ENCODE measurements at regions not wholly inside any gene's neighbourhood (a gene's known extent, or its start where the extent isn't known, plus 50 kb on each side); places are given as distances from the start of the nearest gene placed in this dataset.

- no peak for DNase-seq
These were observed 1435.9 kb downstream of the BRD1 start for GRCh38 chr22:48391820-48392219.

- DNase-seq: no peak
These were observed 1436.4 kb downstream of the BRD1 start for GRCh38 chr22:48391171-48391711.

- no peak for DNase-seq
These were observed 1437.8 kb downstream of the BRD1 start for GRCh38 chr22:48389916-48390315.

GRCh38 chr22:48382197-48382596 lies 1445.5 kb downstream of the BRD1 start:
- DNase-seq: no peak

GRCh38 chr22:48380016-48380665 lies 1447.5 kb downstream of the BRD1 start:
- no peak for DNase-seq

- no peak for DNase-seq
These were observed 1448.3 kb downstream of the BRD1 start for GRCh38 chr22:48379371-48379770.

GRCh38 chr22:48378673-48379072 lies 1449.0 kb downstream of the BRD1 start:
- DNase-seq: no peak

GRCh38 chr22:48376936-48377712 lies 1450.5 kb downstream of the BRD1 start:
- no peak for DNase-seq

- no peak for DNase-seq
These were observed 1451.2 kb downstream of the BRD1 start for GRCh38 chr22:48376428-48376827.

GRCh38 chr22:48373626-48374173 lies 1454.0 kb downstream of the BRD1 start:
- no peak for DNase-seq

- no peak for DNase-seq
These were observed 1455.3 kb downstream of the BRD1 start for GRCh38 chr22:48372390-48372789.

GRCh38 chr22:48371391-48371790 lies 1456.3 kb downstream of the BRD1 start:
- no peak for DNase-seq

- no peak for DNase-seq
These were observed 1457.0 kb downstream of the BRD1 start for GRCh38 chr22:48370508-48371325.

- DNase-seq: no peak
These were observed 1457.7 kb downstream of the BRD1 start for GRCh38 chr22:48369789-48370507.

- DNase-seq: no peak
These were observed 1458.6 kb downstream of the BRD1 start for GRCh38 chr22:48368975-48369525.

- no peak for DNase-seq
These were observed 1459.9 kb downstream of the BRD1 start for GRCh38 chr22:48367731-48368130.

- no peak for DNase-seq
These were observed 1461.1 kb downstream of the BRD1 start for GRCh38 chr22:48366591-48366990.

- DNase-seq: no peak
These were observed 1461.6 kb downstream of the BRD1 start for GRCh38 chr22:48366056-48366455.

GRCh38 chr22:48365386-48365785 lies 1462.3 kb downstream of the BRD1 start:
- DNase-seq: no peak

- DNase-seq: no peak
These were observed 1464.8 kb downstream of the BRD1 start for GRCh38 chr22:48362721-48363404.

- no peak for DNase-seq
These were observed 1466.5 kb downstream of the BRD1 start for GRCh38 chr22:48361099-48361639.

All from hematopoietic multipotent progenitor cell treated with erythropoietin and hydrocortisone succinate and interleukin-3 and kit ligand, for 6 days (in vitro differentiated cells).